ENCODE measurements at regions not wholly inside any gene's neighbourhood (a gene's known extent, or its start where the extent isn't known, plus 50 kb on each side); places are given as distances from the start of the nearest gene placed in this dataset.
"Not testable (repeated sequence)": the region's sequence is repeated elsewhere in the genome, so short reads cannot be mapped to it uniquely, and the experiment has no call there.

DNA sequence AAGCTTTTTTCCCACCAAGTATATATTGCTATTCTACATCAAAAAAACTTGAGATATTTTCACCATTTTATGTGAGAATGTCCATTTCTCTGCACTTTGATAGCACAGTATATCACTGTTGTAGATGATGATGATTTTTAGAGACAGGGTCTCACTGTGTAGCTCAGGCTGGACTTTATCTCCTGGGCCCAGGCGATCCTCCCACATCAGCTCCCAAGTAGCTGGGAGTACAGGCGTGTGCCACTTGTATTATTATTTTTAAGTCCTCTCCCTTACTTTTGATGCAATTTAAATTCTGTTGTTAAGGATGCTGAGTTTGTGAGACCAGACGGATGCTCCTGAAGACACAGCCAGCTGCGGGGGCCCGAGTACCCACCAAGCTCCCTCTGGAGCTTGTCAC, 326.8 kb downstream of the QKI start:
- no peak for DNase-seq
- Mint-ChIP-seq H3K4me3 (no peak overlapping the region), H3K9me3 (no peaks in the 10 kb centered on the region), H3K27me3 (peaks cover 3% of the 10 kb centered on the region), H3K4me1 (no peaks in the 10 kb centered on the region), H3K27ac (no peak overlapping the region), H3K36me3 (ENCODE audit: low read depth) (no peaks in the 10 kb centered on the region)
- CTCF ChIA-PET = no interaction called here
- POLR2A ChIA-PET = no interaction called here

DNA sequence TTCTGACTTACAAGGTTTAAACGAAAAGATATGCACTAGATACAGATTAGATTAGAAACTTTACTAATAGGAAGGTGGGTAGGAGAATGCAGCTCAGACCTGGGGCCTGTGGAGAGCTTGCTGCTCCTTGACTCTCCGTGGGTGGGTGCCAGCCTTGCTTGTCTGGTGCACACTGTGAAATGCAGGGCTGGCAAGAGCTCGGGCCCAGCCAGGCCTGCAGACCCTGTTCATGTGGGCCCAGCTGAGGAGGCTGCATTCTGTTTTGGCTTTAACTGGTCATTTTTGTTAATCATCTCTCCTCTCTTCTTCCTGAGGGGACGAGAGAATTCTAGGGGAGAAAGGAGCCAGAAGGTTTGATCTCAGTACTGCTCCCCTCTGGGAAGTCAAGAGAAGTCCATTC, 325.4 kb downstream of the QKI start:
- peaks cover 2% of the 10 kb centered on the region for H3K27me3 Mint-ChIP-seq
- H3K9me3 Mint-ChIP-seq = no peaks in the 10 kb centered on the region
- H3K36me3 Mint-ChIP-seq (ENCODE audit: low read depth) = no peaks in the 10 kb centered on the region
- H3K4me3 Mint-ChIP-seq = no peak overlapping the region
- ChIA-PET POLR2A (no interaction called here), CTCF (no interaction called here)
- H3K27ac Mint-ChIP-seq = no peak overlapping the region
- H3K4me1 Mint-ChIP-seq = no peaks in the 10 kb centered on the region
- no peak for DNase-seq

GRCh38 chr6:163739408-163739725, 324.8 kb downstream of the QKI start:
- Mint-ChIP-seq H3K27ac (no peak overlapping the region), H3K36me3 (ENCODE audit: low read depth) (no peaks in the 10 kb centered on the region), H3K9me3 (no peaks in the 10 kb centered on the region), H3K4me1 (no peaks in the 10 kb centered on the region), H3K4me3 (no peak overlapping the region), H3K27me3 (peaks cover 4% of the 10 kb centered on the region)
- no peak for DNase-seq
- CTCF ChIA-PET = no interaction called here
- POLR2A ChIA-PET = no interaction called here

- POLR2A ChIA-PET = no interaction called here
- H3K27ac Mint-ChIP-seq = no peak overlapping the region
Measured at GRCh38 chr6:163738725-163739407, 324.3 kb downstream of the QKI start.

DNA sequence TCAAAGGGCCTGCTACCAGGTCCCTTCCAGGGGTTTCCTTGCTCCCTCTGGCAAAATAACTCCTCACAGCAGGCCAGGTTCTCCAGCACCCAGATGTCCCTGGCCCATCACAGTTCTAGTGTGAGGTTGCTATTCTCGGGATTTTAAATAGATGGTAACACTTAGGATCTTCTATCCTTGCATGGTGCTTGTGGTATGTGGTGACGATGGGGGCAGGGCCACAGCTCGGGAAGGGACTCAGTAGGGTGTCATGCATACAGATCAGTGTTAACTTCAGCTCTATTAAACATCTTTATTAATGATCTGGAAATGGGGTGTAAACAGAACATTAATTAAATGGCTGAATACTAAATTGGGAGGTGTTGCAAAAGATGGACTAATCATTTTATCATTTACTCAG, 323.8 kb downstream of the QKI start:
- H3K27me3 Mint-ChIP-seq = peaks cover 4% of the 10 kb centered on the region
- H3K27ac Mint-ChIP-seq = no peak overlapping the region
- no peaks in the 10 kb centered on the region for H3K36me3 Mint-ChIP-seq (ENCODE audit: low read depth)
- no peak overlapping the region for H3K4me3 Mint-ChIP-seq
- POLR2A ChIA-PET = no interaction called here
- H3K4me1 Mint-ChIP-seq = no peaks in the 10 kb centered on the region
- no peaks in the 10 kb centered on the region for H3K9me3 Mint-ChIP-seq
- CTCF ChIA-PET = interaction anchor here (1.0 kb wide), 1 partner anchor 9 kb away, joined by 3 read pairs; no protein-coding TSS in a partner anchor
- DNase-seq = no peak

More at GRCh38 chr6:163738725-163739407, 324.3 kb downstream of the QKI start:
- Mint-ChIP-seq H3K36me3 (ENCODE audit: low read depth) (no peaks in the 10 kb centered on the region), H3K9me3 (no peaks in the 10 kb centered on the region), H3K4me3 (no peak overlapping the region), H3K4me1 (no peaks in the 10 kb centered on the region), H3K27me3 (peaks cover 4% of the 10 kb centered on the region)
- DNase-seq = no peak
- CTCF ChIA-PET = no interaction called here

DNA sequence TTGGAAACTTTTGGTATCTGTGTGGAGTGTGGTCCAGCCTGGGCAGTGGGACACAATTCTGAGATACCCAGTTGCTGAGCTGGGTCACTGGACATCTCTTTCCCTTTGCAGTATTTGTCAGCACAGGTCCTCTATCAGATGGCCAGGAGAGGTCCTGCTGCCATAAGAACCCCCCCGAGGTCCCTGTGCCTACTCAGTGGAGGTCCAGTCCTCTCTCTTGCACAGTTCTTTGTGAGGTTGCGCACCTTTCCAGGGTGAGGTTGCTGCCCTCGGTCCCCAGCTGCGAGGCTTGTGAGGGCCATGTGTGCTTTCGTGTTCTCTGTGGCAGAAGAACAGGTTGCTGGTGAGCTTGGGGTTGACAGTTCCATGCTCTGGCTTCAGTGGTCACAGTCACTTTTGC, 320.6 kb downstream of the QKI start:
- Mint-ChIP-seq H3K27ac (no peak overlapping the region), H3K27me3 (peaks cover 4% of the 10 kb centered on the region), H3K4me3 (no peak overlapping the region), H3K9me3 (no peaks in the 10 kb centered on the region), H3K36me3 (ENCODE audit: low read depth) (no peaks in the 10 kb centered on the region), H3K4me1 (no peaks in the 10 kb centered on the region)
- CTCF ChIA-PET = no interaction called here
- no peak for DNase-seq
- POLR2A ChIA-PET = no interaction called here

DNA sequence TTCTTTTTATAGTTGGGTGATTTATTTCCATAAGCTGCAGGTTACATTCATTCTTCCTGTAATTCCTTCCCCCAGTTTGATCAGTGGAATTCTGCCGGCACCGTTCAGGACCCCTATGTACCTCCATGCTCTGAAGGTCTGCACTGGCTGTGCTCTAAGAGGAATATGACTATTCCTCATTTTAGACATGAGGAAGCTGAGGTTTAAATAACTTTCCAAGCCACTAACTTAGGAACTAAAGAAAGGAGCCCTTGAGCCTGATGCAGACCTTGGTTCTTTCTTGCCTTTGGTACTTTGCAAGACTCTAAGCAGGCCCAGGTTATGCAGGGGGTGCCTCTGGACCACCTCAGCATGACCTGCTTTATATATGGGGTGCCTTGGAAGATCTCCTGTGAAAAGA, 318.5 kb downstream of the QKI start:
- Mint-ChIP-seq H3K4me3 (no peak overlapping the region), H3K4me1 (no peaks in the 10 kb centered on the region), H3K27me3 (peaks cover 2% of the 10 kb centered on the region), H3K36me3 (ENCODE audit: low read depth) (no peaks in the 10 kb centered on the region), H3K27ac (no peak overlapping the region), H3K9me3 (no peaks in the 10 kb centered on the region)
- ChIA-PET CTCF (no interaction called here), POLR2A (no interaction called here)
- DNase-seq = no peak

GRCh38 chr6:163732479-163732878, 318.0 kb downstream of the QKI start:
- no peak overlapping the region for H3K4me3 Mint-ChIP-seq
- CTCF ChIA-PET = no interaction called here
- no peaks in the 10 kb centered on the region for H3K9me3 Mint-ChIP-seq
- H3K36me3 Mint-ChIP-seq (ENCODE audit: low read depth) = no peaks in the 10 kb centered on the region
- no peak overlapping the region for H3K27ac Mint-ChIP-seq
- H3K4me1 Mint-ChIP-seq = no peaks in the 10 kb centered on the region
- no peak for DNase-seq
- POLR2A ChIA-PET = no interaction called here
- peaks cover 2% of the 10 kb centered on the region for H3K27me3 Mint-ChIP-seq

DNA sequence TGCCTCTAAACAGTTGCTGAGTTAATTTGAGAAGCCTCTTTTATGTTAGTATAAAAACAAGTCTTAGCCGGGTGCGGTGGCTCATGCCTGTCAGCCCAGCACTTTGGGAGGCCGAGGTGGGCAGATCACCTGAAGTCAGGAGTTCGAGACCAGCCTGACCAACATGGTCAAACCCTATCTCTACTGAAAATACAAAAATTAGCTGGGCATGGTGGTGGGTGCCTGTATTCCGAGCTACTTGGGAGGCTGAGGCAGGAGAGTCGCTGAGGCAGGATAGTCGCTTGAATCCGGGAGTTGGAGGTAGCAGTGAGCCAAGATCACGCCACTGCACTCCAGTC, 317.5 kb downstream of the QKI start:
- POLR2A ChIA-PET; DNase-seq; H3K36me3 Mint-ChIP-seq (ENCODE audit: low read depth); H3K27ac Mint-ChIP-seq; H3K27me3 Mint-ChIP-seq; H3K9me3 Mint-ChIP-seq; H3K4me1 Mint-ChIP-seq; H3K4me3 Mint-ChIP-seq; CTCF ChIA-PET: not testable (repeated sequence)

DNA sequence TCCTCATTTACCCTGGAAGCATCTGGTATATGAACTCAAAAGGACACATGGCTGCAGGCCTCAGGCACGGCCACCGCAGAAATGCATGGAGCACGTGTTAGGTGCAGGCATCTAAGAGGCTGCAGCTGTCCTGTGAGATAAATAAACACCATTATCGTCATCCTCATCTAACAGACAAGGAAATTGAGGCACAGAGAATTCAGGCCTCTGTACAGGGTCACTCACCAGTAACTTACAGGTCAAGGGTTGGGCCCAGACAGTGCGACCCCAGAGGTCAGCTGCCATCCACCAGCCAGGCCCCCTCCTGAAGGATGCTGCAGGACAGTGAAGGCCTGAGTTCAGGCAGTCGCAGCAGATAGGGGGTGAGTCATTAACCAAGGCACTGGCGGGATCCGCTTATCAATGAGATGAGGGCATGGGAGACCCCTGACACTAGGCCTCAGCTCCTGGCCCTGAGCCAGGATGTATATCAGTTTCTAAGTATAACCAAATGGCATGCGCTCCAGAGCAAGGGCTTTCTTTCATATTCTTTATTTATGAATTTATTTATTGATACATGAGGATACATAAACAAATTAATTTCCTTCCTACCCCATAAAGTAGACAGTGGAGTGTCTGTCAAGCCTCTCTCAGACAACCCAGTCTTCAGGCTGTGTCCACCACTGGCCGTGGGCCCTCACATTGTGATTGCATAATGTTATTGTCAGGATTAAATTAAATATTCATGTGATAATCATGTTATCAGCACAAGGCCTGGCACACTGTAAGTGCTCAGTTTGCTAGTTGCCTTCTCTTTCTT, 316.9 kb downstream of the QKI start:
- Mint-ChIP-seq H3K36me3 (ENCODE audit: low read depth) (no peaks in the 10 kb centered on the region), H3K27ac (no peak overlapping the region), H3K9me3 (no peaks in the 10 kb centered on the region), H3K4me3 (no peak overlapping the region), H3K27me3 (peaks cover 2% of the 10 kb centered on the region), H3K4me1 (no peaks in the 10 kb centered on the region)
- POLR2A ChIA-PET = no interaction called here
- CTCF ChIA-PET = no interaction called here
- DNase-seq = no peak

DNA sequence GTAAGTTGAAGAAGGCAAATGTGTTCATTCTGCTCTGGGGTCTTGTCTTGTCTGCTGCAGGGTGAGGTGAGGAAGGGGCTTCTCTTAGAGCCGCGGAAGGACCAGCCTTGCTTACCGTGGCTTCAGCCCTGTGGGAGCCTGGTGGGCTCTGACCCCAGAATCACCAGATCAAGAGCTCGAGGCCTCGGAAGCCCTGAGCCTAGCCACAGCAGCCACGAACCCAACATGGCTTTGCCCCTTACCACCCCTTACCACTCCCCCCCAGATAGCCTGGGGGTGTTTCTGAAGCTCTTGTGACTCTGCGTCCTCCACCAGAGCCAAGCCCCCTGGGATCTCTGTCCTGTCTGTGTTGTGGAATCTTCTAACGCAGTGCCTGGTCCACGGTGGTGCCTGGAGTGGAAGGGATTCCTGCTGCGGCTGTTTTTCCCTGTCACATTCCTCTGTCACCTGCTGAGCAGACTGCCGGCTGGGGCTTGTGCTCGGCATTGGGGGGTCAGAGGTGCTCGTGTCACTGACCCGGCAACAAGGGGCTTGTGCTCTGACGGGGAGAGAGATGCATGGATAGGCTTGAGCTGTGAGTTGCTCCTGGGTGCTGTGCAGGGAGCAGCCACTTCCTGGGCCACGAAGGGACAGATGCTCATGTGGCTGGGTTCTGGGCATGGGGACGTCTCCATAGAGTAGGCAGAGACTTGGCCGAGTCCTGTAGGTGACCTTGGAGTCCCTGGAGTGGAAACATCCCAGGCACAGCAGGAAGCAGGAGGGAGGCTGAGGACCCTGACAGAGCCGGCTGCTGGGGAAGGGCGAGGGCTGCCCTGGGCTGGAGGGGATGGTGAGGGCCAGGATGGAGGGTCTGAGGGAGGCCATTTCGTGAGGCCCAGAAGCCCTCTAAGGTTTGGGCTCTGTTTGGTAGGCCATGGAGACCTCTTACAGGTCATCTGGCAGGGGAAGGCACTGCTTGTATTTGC, 316.0 kb downstream of the QKI start:
- ChIA-PET CTCF (interaction anchor here (1.4 kb wide), 1 partner anchor 7 kb away, joined by 3 read pairs; no protein-coding TSS in a partner anchor), POLR2A (no interaction called here)
- H3K9me3 Mint-ChIP-seq = no peaks in the 10 kb centered on the region
- peaks cover 2% of the 10 kb centered on the region for H3K27me3 Mint-ChIP-seq
- H3K4me3 Mint-ChIP-seq = no peak overlapping the region
- H3K36me3 Mint-ChIP-seq (ENCODE audit: low read depth) = no peaks in the 10 kb centered on the region
- no peaks in the 10 kb centered on the region for H3K4me1 Mint-ChIP-seq
- no peak for DNase-seq
- H3K27ac Mint-ChIP-seq = no peak overlapping the region

DNA sequence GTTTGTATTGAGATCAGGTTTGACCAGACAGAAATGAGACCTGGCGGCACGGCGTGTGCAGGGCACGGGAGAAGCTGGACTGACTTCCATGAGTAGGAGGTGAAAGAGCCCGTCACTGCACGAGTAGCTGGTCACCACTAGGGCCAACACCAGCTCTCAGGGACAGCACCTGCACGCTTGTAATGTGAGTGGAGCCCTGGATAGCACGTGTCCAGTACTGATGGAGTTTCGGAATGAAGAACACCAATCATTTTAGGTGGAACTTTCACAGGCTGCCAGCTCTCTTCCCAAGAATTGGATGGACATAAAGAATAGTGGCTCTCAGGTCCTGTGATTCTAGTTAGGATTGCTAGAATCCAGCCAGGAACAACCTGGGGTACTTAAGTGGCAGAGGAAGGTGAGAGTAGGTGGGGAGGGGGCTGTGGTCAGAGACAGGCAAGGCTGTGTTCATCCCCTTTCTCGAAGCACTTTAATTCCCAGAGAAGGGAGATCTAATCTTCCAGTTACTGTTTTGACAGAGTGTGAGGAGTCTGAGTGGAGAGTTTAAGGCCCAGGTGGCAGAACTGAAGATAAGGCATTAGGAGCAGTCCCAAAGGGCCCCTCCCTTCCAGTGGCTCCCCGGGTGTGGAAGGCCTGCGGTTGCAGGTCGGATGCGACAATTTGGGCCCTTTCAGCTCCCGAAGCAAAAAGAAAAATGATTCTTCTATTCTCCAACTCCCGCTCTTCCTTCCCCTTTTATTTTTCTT, 314.8 kb downstream of the QKI start:
- H3K9me3 Mint-ChIP-seq = no peaks in the 10 kb centered on the region
- DNase-seq = no peak

More for the DNA sequence above, 314.8 kb downstream of the QKI start:
- Mint-ChIP-seq H3K27ac (no peak overlapping the region), H3K36me3 (ENCODE audit: low read depth) (no peaks in the 10 kb centered on the region), H3K27me3 (no peaks in the 10 kb centered on the region), H3K4me3 (no peak overlapping the region), H3K4me1 (no peaks in the 10 kb centered on the region)
- CTCF ChIA-PET = interaction anchor here (1.4 kb wide), 1 partner anchor 9 kb away, joined by 3 read pairs; no protein-coding TSS in a partner anchor
- POLR2A ChIA-PET = no interaction called here
